ENCODE measurements at regions not wholly inside any gene's neighbourhood (a gene's known extent, or its start where the extent isn't known, plus 50 kb on each side); places are given as distances from the start of the nearest gene placed in this dataset.
"Not testable (repeated sequence)": the region's sequence is repeated elsewhere in the genome, so short reads cannot be mapped to it uniquely, and the experiment has no call there.

DNA sequence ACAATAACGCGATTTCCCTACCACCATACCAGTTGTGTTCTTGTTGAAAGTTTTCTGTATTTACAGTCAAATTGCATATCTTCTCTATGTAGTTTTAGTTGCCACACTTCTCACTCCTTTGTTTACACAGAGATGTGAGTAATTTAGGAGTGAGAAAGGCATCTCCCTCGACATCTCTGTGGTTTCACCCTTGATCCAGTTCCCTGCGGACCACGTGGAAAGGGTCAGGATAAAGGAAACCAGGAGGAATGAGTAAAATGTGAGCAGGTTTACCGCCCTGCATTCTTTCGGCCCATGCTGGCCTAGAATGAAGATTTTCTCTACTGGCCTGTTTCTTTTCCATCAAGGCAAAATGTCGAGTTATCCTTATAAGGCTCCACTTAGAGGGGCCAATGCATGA is 83.2 kb upstream of the WIPF3 start:
- H3K9me3 ChIP-seq (ENCODE audit: control insufficient read depth in 1 of 2, low read length in 2 of 2); H3K4me1 ChIP-seq (ENCODE audit: control insufficient read depth in 1 of 2, insufficient read depth in 2 of 2, low read length in 2 of 2); H3K36me3 ChIP-seq (ENCODE audit: control insufficient read depth in 1 of 2, insufficient read depth in 2 of 2, low read length in 2 of 2); H3K27me3 ChIP-seq (ENCODE audit: low read depth, low read length); H3K27ac ChIP-seq (ENCODE audit: low read length): not testable (repeated sequence)
- peak overlapping the region in 1 of 2 donors; percentile 21 for H3K4me3 ChIP-seq (ENCODE audit: low read depth in 1 of 2, low read length in 2 of 2)

DNA sequence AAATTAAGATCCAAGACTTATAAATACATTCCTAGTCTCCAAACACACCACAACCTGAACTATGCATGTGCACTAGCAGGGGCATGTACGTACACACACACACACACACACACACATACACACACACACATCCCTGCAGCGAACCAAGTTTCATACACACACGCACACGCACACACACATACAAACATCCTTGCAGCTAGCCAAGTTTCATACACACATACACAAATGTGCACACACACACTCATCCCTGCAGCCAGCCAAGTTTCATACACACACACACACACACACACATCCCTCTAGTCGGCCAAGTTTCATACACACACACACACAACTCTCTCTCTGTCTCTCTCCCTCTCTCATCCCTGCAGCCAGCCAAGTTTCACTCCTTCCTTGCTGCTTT is 82.7 kb upstream of the WIPF3 start:
- Histone ChIP-seq H3K36me3 (ENCODE audit: control insufficient read depth in 1 of 2, insufficient read depth in 2 of 2, low read length in 2 of 2) (no peaks in the 10 kb centered on the region), H3K27ac (ENCODE audit: low read length) (no peak overlapping the region), H3K4me3 (ENCODE audit: low read depth in 1 of 2, low read length in 2 of 2) (peak overlapping the region in 1 of 2 donors; percentile 21), H3K4me1 (ENCODE audit: control insufficient read depth in 1 of 2, insufficient read depth in 2 of 2, low read length in 2 of 2) (peaks cover 0 to 4% of the 10 kb centered on the region in 2 donors), H3K9me3 (ENCODE audit: control insufficient read depth in 1 of 2, low read length in 2 of 2) (no peaks in the 10 kb centered on the region), H3K27me3 (ENCODE audit: low read depth, low read length) (no peaks in the 10 kb centered on the region)

DNA sequence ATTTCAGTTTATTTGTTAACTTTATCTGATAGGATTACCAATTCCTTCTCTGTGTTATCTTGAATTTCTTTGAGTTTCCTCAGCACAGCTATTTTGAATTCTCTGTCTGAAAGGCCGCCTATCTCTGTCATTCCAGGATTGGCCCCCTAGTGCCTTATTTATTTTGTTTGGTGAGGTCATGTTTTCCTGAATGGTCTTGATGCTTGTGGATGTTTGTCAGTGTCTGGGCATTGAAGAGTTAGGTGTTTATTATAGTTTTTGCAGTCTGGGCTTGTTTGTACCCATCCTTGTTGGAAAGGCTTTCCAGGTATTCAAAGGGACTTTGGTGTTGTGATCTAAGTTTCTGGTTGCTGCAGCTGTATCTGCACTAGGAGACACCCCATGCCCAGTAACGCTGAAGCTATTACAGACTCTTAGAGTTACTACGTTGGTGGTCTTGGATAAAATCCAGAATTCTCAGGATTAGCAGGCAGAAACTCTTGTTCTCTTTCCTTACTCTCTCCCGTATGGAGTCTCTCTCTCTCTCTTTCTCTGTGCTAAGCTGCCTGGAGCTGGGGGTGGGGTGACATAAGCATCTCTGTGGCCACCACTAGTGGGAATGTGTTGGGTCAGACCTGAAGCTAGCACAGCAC is 76.7 kb upstream of the WIPF3 start:
- not testable (repeated sequence) for H3K4me1 ChIP-seq (ENCODE audit: control insufficient read depth in 1 of 2, insufficient read depth in 2 of 2, low read length in 2 of 2); H3K27me3 ChIP-seq (ENCODE audit: low read depth, low read length); H3K9me3 ChIP-seq (ENCODE audit: control insufficient read depth in 1 of 2, low read length in 2 of 2); H3K27ac ChIP-seq (ENCODE audit: low read length); H3K36me3 ChIP-seq (ENCODE audit: control insufficient read depth in 1 of 2, insufficient read depth in 2 of 2, low read length in 2 of 2); H3K4me3 ChIP-seq (ENCODE audit: low read depth in 1 of 2, low read length in 2 of 2)

DNA sequence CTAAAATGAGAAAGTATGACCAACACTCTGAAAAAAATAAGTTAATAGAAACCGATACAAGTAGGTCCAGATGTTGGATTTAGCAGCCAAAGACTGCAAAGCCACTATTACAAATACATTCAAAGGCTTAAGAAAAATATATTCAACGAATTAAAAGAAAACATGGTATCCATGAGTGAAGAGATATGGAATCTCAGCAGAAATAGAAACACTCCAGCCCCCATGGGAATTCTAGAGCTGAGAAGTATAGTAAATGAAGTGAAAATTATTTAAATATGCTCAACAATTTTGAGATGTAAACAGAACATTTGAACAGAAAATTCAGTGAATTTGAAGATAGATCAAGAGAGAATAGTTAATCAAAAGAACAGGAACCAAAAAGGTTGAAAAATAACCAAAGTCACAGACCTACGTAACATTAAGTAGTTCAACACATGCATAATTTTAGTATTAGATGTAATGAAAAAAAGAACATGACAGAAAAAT is 72.0 kb upstream of the WIPF3 start:
- no peaks in the 10 kb centered on the region for H3K36me3 ChIP-seq (ENCODE audit: control insufficient read depth in 1 of 2, insufficient read depth in 2 of 2, low read length in 2 of 2)
- no peaks in the 10 kb centered on the region for H3K4me1 ChIP-seq (ENCODE audit: control insufficient read depth in 1 of 2, insufficient read depth in 2 of 2, low read length in 2 of 2)
- H3K4me3 ChIP-seq (ENCODE audit: low read depth in 1 of 2, low read length in 2 of 2): no peak overlapping the region
- no peaks in the 10 kb centered on the region for H3K27me3 ChIP-seq (ENCODE audit: low read depth, low read length)
- no peak overlapping the region for H3K27ac ChIP-seq (ENCODE audit: low read length)
- no peaks in the 10 kb centered on the region for H3K9me3 ChIP-seq (ENCODE audit: control insufficient read depth in 1 of 2, low read length in 2 of 2)

DNA sequence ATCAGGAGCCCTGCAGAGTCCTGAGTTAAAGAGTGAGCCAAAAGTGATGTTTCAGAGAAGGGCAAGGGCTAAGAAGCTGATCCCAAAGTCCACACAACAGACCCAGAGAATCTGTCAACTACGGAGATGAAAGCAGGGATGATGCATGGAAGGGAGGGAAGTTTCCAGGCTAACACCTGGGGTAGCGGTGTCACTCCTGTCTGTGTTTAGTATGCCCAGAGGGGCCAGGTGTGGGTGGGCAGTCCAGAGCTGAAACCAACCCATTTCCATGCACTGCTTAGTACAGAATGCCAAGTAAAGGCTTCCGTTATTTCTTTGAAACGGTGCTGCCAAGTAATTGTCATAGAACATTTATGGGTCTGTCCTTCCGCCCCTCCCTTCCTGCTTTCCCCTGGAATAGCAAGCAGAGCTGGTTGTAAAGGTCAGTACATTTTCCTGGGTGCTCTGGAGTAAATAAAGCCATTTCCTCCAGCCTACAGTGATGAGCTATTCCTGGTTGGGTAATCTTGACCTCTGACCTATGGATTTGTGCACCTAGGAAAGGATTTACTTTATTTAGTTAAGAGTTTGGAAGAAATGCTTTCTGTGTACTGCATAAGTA is 58.6 kb upstream of the WIPF3 start:
- not testable (repeated sequence) for H3K4me3 ChIP-seq (ENCODE audit: low read depth in 1 of 2, low read length in 2 of 2); H3K9me3 ChIP-seq (ENCODE audit: control insufficient read depth in 1 of 2, low read length in 2 of 2); H3K4me1 ChIP-seq (ENCODE audit: control insufficient read depth in 1 of 2, insufficient read depth in 2 of 2, low read length in 2 of 2); H3K36me3 ChIP-seq (ENCODE audit: control insufficient read depth in 1 of 2, insufficient read depth in 2 of 2, low read length in 2 of 2); H3K27ac ChIP-seq (ENCODE audit: low read length); H3K27me3 ChIP-seq (ENCODE audit: low read depth, low read length)

DNA sequence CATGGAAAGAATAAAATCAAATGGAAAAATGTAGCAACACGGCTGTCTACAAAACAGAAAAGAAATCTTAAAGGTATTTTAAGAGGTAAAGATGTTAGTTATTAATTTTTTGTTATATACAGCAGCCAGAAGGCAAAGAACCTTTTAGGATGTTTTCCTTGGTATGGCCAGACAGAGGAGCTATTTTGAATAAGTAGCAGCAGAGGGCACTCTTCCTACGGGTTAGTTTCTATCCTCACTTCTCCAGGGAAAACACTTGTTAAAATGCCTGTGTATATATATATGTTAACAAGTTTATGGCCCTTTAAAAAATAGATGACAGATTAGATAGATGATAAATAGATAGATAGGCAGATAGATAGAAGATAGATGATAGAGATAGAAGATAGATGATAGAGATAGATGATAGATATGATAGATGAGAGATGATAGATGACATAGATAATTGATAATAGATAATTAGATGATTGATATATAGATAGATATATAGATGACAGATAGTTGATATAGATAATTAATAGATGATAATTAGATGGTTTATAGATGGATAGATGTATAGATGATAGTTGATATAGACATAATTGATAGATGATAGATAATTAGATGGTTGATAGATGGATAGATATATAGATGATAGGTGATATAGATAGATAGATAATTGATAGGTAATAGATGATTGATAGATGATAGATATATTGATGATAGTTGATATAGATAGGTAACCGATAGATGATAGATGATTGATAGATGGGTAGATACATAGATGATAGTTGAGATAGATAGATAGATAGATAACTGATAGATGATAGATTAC is 57.8 kb upstream of the WIPF3 start:
- Histone ChIP-seq H3K9me3 (ENCODE audit: control insufficient read depth in 1 of 2, low read length in 2 of 2) (no peaks in the 10 kb centered on the region), H3K27ac (ENCODE audit: low read length) (no peak overlapping the region), H3K4me1 (ENCODE audit: control insufficient read depth in 1 of 2, insufficient read depth in 2 of 2, low read length in 2 of 2) (no peaks in the 10 kb centered on the region), H3K27me3 (ENCODE audit: low read depth, low read length) (no peaks in the 10 kb centered on the region), H3K4me3 (ENCODE audit: low read depth in 1 of 2, low read length in 2 of 2) (no peak overlapping the region), H3K36me3 (ENCODE audit: control insufficient read depth in 1 of 2, insufficient read depth in 2 of 2, low read length in 2 of 2) (no peaks in the 10 kb centered on the region)

DNA sequence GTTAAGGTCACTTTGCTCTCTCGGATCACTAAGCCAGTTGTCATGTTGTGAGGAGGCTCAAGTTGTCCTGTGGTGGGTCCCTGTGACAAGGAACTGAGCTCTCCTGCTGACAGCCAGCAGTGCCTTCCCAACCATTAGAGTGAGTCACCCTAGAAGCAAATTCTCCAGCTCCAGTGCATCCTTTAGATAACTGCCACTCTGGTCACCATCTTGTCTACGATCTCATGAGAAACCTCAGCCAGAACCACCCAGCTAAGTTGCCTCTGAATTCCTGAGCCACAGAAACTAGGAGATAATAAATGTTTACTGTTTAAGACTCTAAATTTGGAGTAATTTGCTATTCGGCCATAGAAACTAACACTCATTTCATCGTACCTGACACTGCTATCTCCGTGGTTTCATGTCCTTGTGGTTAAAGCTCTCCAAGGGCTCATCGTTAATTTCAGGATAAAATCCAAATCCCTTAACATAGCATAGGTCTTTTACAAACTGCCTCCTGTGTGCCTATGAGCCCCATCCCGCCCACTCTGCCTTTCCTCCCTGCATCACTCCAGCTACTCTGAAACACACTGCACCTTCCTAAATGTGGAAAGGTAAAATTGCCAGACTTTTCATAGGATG is 56.5 kb upstream of the WIPF3 start:
- Histone ChIP-seq H3K36me3 (ENCODE audit: control insufficient read depth in 1 of 2, insufficient read depth in 2 of 2, low read length in 2 of 2) (no peaks in the 10 kb centered on the region), H3K4me3 (ENCODE audit: low read depth in 1 of 2, low read length in 2 of 2) (no peak overlapping the region), H3K27me3 (ENCODE audit: low read depth, low read length) (no peaks in the 10 kb centered on the region), H3K9me3 (ENCODE audit: control insufficient read depth in 1 of 2, low read length in 2 of 2) (no peaks in the 10 kb centered on the region), H3K4me1 (ENCODE audit: control insufficient read depth in 1 of 2, insufficient read depth in 2 of 2, low read length in 2 of 2) (no peaks in the 10 kb centered on the region), H3K27ac (ENCODE audit: low read length) (no peak overlapping the region)

DNA sequence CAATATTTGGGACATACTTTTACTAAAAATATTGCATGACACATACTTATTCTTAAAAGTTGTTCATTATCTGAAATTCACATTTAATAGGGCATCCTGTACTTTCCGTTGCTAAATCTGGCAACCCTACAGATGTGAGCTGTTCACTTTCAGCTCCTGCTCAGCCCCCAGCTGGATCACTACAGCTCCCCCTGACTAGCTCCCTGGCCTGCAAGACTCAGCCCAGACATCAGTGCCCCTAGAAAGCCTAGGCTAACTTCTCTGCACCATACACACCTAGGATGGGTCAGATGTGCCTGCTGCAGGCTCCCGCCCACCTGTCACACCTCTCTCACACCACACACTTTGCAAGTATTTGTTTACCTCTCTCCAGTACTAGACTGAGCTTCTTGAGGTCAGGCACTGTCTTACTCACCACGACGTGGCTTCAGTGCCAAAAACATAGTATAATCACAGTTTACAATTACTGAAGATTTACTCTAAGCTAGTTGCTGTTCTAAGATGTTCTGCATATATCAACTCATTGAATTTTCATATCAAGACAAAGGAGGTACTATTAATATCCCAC is 55.9 kb upstream of the WIPF3 start:
- H3K36me3 ChIP-seq (ENCODE audit: control insufficient read depth in 1 of 2, insufficient read depth in 2 of 2, low read length in 2 of 2); H3K27ac ChIP-seq (ENCODE audit: low read length); H3K4me3 ChIP-seq (ENCODE audit: low read depth in 1 of 2, low read length in 2 of 2): not testable (repeated sequence)

DNA sequence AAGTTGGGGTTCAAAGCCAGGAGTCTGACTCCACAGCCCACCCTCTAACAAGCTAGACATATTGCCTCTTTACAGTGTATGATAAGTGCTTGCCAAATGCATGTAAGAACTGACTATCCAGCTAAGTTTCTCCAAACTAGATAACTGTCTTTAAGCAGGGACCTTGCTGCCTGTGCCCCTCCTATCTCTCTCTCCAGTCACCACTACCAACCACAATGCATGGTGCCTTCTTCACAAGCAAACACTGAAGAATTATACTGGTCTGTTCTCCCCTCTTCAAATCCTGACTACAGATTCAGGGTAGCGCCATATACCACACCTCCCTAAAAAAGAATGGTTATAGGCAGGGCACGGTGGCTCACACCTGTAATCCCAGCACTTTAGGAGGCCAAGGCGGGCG is 55.3 kb upstream of the WIPF3 start:
- H3K27me3 ChIP-seq (ENCODE audit: low read depth, low read length); H3K9me3 ChIP-seq (ENCODE audit: control insufficient read depth in 1 of 2, low read length in 2 of 2); H3K4me1 ChIP-seq (ENCODE audit: control insufficient read depth in 1 of 2, insufficient read depth in 2 of 2, low read length in 2 of 2); H3K4me3 ChIP-seq (ENCODE audit: low read depth in 1 of 2, low read length in 2 of 2); H3K27ac ChIP-seq (ENCODE audit: low read length); H3K36me3 ChIP-seq (ENCODE audit: control insufficient read depth in 1 of 2, insufficient read depth in 2 of 2, low read length in 2 of 2): not testable (repeated sequence)

More for the DNA sequence above, 55.9 kb upstream of the WIPF3 start:
- H3K4me1 ChIP-seq (ENCODE audit: control insufficient read depth in 1 of 2, insufficient read depth in 2 of 2, low read length in 2 of 2); H3K27me3 ChIP-seq (ENCODE audit: low read depth, low read length); H3K9me3 ChIP-seq (ENCODE audit: control insufficient read depth in 1 of 2, low read length in 2 of 2): not testable (repeated sequence)

DNA sequence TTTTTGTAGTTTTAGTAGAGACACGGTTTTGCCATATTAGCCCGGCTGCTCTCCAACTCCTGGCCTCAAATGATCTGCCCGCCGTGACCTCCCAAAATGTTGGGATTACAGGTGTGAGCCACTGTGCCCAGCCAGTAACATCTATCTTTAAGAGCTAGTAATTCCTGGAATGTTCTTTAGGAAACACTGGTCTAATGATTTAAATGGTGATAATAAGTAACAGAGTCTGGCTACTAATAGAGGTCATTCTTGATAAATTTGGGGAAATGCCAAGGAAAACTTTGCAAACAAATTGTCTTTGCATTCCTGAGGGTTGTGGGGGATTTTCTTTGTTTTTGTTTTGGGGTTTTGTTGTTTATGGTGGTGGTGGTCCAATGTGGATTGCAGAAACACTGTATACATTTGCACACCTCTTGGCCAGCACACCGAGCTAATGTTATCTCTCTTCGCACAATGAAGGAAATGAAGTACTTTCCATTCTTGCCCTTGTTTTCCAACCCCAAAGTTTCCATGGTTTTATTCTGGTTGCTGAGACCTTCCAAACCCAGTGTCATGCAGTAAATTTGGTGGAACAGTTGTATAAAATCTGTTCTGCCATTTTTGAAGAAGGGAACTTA is 51.3 kb upstream of the WIPF3 start:
- no peak overlapping the region for H3K4me3 ChIP-seq (ENCODE audit: low read depth in 1 of 2, low read length in 2 of 2)
- H3K9me3 ChIP-seq (ENCODE audit: control insufficient read depth in 1 of 2, low read length in 2 of 2): no peaks in the 10 kb centered on the region
- H3K27ac ChIP-seq (ENCODE audit: low read length): no peak overlapping the region
- H3K27me3 ChIP-seq (ENCODE audit: low read depth, low read length): no peaks in the 10 kb centered on the region
- H3K36me3 ChIP-seq (ENCODE audit: control insufficient read depth in 1 of 2, insufficient read depth in 2 of 2, low read length in 2 of 2): no peaks in the 10 kb centered on the region
- no peaks in the 10 kb centered on the region for H3K4me1 ChIP-seq (ENCODE audit: control insufficient read depth in 1 of 2, insufficient read depth in 2 of 2, low read length in 2 of 2)

Data from muscle layer of duodenum (tissue), 2 donors.